Testis (tissue), 2 donors: ENCODE measurements at regions not wholly inside any gene's neighbourhood (a gene's known extent, or its start where the extent isn't known, plus 50 kb on each side); places are given as distances from the start of the nearest gene placed in this dataset.

Experiments
- DNase-seq: peaks from one replicate; pipeline ENCODE4 v3.0.0-alpha.2; 2019
- H3K27ac ChIP-seq, 2 donors: fragments of 200-600 bp; sonication (generic); one replicate each; pipeline ENCODE4 v1.5.1; 2019
- H3K27me3 ChIP-seq: fragments of 200-600 bp; sonication (generic); one replicate; pipeline ENCODE4 v1.5.1; 2019
- H3K36me3 ChIP-seq: fragments of 200-600 bp; sonication (generic); one replicate; pipeline ENCODE4 v1.5.1; 2017; ENCODE audit warnings: low read depth; ENCODE audit errors: missing control alignments
- H3K4me1 ChIP-seq: fragments of 200-600 bp; sonication (generic); one replicate; pipeline ENCODE4 v1.5.1; 2019
- H3K4me3 ChIP-seq, 2 donors: fragments of 200-600 bp; sonication (generic); one replicate each; pipeline ENCODE4 v1.5.1; 2017 to 2019
- H3K9me3 ChIP-seq: fragments of 200-600 bp; sonication (generic); one replicate; pipeline ENCODE4 v1.5.1; 2017
- POLR2A ChIP-seq: fragments of 450-650 bp; IDR thresholded peaks from one replicate; pipeline ENCODE4 v1.6.1; 2017; ENCODE audit warnings: antibody characterized with exemption, mild to moderate bottlenecking, moderate library complexity
- WGBS, 2 donors: methylation state at CpG; one replicate each; pipeline ENCODE4 v1.1.5; 2018; 5-methylcytosine and 5-hydroxymethylcytosine counted together
- intact Hi-C: fragments of 100-400 bp; cut with DNase I; formaldehyde crosslinking; loops from one replicate; pipeline ENCODE4 v1.15.1; 2023; ENCODE audit warnings: low total_unique reads
- TF ChIP-seq, protein P1 (sequence below), 3 experiments: fragments of 450-650 bp in 2 of 3; fragments of 200-600 bp in 1 of 3; sonication (generic) in 1 of 3; IDR thresholded peaks; one replicate each; pipeline ENCODE4 v1.5.1; 2016 to 2019; ENCODE audit warnings: antibody characterized with exemption in 3 of 3, mild to moderate bottlenecking in 2 of 3, moderate library complexity in 1 of 3

DNA sequence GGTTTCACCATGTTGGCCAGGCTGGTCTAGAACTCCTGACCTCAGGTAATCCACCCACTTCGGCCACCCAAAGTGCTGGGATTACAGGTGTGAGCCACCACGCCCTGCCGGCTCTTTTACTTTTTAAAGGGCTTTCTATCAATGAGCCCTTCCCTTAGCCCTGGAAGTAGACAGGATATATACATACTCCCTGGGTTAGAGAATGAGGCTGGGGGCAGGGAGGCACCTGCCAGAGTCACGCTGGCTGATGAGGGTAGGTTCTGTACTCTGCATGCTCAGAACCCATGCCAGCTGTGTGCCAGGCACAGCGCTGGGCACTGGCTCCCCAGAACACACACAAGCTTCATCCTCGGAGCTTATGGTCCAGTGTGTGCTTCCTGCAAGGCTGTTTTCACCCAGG is 113.6 kb upstream of the IPO9 start:
- Histone ChIP-seq H3K27me3 (no peaks in the 10 kb centered on the region), H3K9me3 (no peaks in the 10 kb centered on the region), H3K4me3 (no peak overlapping the region), H3K27ac (peak overlapping the region in 1 of 2 donors; percentile 82), H3K4me1 (peaks cover 45% of the 10 kb centered on the region), H3K36me3 (no peaks in the 10 kb centered on the region)
- DNase-seq = no peak
- intact Hi-C loops = no loop called here
- WGBS, 2 donors = 85 to 90% methylated on average over 5 to 6 of the region's 6 CpGs
- TF ChIP-seq, protein P1, sequence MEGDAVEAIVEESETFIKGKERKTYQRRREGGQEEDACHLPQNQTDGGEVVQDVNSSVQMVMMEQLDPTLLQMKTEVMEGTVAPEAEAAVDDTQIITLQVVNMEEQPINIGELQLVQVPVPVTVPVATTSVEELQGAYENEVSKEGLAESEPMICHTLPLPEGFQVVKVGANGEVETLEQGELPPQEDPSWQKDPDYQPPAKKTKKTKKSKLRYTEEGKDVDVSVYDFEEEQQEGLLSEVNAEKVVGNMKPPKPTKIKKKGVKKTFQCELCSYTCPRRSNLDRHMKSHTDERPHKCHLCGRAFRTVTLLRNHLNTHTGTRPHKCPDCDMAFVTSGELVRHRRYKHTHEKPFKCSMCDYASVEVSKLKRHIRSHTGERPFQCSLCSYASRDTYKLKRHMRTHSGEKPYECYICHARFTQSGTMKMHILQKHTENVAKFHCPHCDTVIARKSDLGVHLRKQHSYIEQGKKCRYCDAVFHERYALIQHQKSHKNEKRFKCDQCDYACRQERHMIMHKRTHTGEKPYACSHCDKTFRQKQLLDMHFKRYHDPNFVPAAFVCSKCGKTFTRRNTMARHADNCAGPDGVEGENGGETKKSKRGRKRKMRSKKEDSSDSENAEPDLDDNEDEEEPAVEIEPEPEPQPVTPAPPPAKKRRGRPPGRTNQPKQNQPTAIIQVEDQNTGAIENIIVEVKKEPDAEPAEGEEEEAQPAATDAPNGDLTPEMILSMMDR (IDR thresholded peaks at IDR 0.05) = no peak
- no peak for TF ChIP-seq POLR2A

DNA sequence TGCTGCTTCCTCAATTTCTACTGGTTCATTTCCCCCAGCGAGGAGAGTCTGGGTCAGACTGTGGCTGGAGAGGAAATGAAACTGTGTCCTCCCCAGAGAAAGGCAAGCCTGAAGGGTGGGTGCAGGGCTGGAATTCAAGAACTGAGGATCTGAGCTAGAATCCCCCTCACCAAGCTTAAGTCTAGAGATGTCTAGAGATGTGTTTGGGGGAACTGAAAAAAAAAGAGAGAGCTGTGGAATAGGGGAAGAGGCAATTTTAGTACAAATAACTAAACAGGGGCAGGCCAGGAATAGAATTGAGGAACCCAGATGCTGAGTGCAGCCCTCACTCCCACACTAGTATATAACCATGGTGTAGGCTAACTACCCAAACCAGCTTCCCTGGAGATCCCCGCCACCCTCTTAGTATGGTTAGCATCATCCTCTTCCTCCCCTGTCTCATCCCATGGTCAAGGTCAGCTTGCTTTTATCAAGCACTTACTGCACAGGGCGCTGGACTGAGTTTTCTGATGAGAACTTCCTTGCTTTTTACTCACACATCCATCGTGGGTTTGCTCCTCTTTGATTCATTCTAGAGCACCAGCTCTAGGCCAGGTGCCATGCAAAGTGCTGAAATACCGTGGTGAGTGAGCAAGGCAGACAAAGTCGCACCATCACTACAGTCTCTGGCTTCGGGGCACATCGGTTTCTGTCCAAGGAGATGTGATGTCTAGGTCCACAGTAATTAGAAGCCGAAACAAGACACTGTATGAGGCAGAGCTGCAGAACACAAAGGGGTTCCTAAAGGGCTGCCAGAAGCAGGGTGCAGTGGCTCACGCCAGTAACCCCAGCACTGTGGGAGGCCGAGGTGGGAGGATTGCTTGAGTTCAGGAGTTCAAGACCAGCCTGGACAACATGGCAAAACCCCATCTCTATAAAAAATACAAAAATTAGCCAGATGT is 112.9 kb upstream of the IPO9 start:
- TF ChIP-seq, protein P1 (IDR thresholded peaks at IDR 0.05) = no peak
- no peak for TF ChIP-seq POLR2A
- H3K27me3 ChIP-seq = no peaks in the 10 kb centered on the region
- intact Hi-C loops = no loop called here
- DNase-seq = no peak
- no peaks in the 10 kb centered on the region for H3K36me3 ChIP-seq
- H3K4me3 ChIP-seq = no peak overlapping the region
- peaks cover 45% of the 10 kb centered on the region for H3K4me1 ChIP-seq
- peak overlapping the region in 1 of 2 donors; percentile 82 for H3K27ac ChIP-seq
- WGBS, 2 donors = 41 to 43% methylated on average over 11 of the region's 11 CpGs
- H3K9me3 ChIP-seq = no peaks in the 10 kb centered on the region

DNA sequence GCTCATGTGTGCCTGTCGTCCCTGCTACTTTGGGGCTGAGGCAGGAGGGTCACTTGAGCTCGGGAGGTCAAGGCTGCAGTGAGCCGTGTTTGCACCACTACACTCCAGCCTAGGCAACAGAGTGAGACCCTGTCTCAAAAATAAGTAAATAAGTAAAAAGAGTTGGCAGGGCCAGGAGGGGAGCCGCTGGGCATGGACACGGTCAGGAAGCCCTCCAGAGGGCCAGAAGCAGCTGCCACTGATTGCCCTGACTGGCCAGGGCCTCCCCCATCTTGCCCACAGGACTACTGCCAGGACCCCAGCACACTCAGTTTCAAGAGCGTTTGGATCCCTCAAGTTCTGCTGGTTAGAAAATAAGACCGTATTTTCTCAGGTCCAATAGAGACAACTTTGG is 112.2 kb upstream of the IPO9 start:
- TF ChIP-seq, protein P1 (IDR thresholded peaks at IDR 0.05) = no peak
- no peak for TF ChIP-seq POLR2A
- intact Hi-C loops = no loop called here
- Histone ChIP-seq H3K27ac (peak overlapping the region in 1 of 2 donors; percentile 82), H3K36me3 (no peaks in the 10 kb centered on the region), H3K9me3 (no peaks in the 10 kb centered on the region), H3K27me3 (no peaks in the 10 kb centered on the region), H3K4me3 (no peak overlapping the region), H3K4me1 (peaks cover 39% of the 10 kb centered on the region)
- 74 to 77% methylated on average over 7 of the region's 7 CpGs for WGBS, 2 donors
- no peak for DNase-seq

DNA sequence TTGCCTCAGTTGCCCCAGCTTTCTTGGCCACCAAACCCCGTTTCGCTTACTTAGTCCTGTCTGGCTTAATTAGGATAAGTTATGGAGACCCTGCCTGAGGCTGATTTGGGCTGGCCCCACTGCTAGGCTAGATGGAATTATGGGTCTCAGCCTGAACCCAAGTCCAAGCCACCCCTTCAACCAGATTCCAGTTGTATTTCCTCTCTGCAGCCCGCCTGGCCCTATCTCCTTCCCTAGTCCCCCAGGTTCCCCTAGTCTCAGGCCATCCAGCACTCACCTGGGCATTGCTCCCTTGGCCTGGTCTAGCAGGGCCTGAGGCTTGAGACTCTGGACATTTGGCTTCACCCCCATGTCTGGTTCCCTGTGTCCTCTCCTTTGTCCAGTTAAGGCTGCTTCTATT is 111.7 kb upstream of the IPO9 start:
- Histone ChIP-seq H3K4me3 (no peak overlapping the region), H3K4me1 (peaks cover 39% of the 10 kb centered on the region), H3K9me3 (no peaks in the 10 kb centered on the region), H3K27ac (peak overlapping the region in 1 of 2 donors; percentile 10), H3K27me3 (no peaks in the 10 kb centered on the region), H3K36me3 (no peaks in the 10 kb centered on the region)
- intact Hi-C loops = no loop called here
- WGBS, 2 donors = 97 to 98% methylated on average over 3 of the region's 3 CpGs
- DNase-seq = no peak
- TF ChIP-seq, protein P1 (IDR thresholded peaks at IDR 0.05) = no peak
- TF ChIP-seq POLR2A = no peak
